Activated effector memory CD4-positive, alpha-beta T cell treated with Interleukin-2 at 50 U/mL for 16 hours (primary cell): ENCODE measurements at regions not wholly inside any gene's neighbourhood (a gene's known extent, or its start where the extent isn't known, plus 50 kb on each side); places are given as distances from the start of the nearest gene placed in this dataset.

Experiments used
- DNase-seq: peaks from one replicate; pipeline ENCODE4 v3.0.0-alpha.2; 2020

DNA sequence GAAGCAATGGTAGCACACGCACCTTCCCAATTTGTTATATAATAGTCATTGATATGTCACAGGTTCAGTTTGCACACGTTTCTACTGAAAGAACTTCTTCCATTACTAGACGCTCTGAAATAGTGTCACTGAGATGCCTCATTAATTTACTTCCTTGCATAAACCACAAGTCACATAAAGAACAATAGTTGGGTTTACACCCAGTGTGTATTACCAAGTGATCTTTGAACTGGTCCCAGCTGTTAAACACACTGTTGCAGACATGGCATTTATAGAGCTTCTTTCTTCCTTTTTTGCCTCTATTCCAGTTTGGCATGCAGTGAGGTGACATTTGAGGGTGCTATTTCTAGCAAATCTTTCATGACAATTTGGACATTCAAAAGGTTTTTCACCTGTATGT lies 245.3 kb downstream of the EPM2A start:
- no peak for DNase-seq

DNA sequence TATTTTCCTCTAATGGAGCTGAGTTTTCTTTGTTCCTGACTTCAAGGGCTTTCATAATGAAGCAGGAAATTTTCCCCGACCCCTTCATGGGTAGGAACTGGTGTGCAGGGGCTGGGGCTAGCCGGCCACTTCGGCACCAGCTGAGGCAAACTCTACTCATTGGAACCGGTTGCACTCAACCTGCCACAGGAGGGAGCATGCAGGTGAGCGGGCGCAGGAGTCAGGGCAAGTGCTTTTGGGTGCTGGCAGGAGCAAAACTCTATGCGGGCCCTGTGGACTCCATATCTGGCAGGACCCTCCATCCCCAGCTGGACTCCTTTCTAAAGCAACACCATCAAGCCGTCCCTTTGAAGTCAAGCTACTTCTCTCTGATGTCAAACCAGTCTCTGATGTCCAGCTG lies 244.2 kb downstream of the EPM2A start:
- DNase-seq = no peak

DNA sequence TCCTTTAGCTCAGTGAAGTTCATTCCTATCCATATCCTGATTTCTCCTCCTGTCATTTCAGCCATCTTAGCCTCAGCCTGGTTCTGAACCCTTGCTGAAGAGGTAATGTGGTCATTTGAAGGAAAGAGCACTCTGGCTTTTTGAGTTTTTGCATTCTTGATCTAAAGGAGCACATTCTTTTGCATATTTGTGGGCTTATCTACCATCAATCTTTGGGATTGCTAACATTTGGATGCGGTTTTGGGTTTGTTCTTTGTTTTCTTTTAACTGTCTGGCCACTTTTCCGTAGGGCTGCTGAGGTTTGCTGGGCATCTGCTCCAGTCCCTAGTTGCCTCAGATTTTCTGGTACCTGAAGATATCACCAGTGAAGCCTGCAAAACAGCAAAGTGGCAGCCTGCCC lies 238.3 kb downstream of the EPM2A start:
- DNase-seq = no peak

DNA sequence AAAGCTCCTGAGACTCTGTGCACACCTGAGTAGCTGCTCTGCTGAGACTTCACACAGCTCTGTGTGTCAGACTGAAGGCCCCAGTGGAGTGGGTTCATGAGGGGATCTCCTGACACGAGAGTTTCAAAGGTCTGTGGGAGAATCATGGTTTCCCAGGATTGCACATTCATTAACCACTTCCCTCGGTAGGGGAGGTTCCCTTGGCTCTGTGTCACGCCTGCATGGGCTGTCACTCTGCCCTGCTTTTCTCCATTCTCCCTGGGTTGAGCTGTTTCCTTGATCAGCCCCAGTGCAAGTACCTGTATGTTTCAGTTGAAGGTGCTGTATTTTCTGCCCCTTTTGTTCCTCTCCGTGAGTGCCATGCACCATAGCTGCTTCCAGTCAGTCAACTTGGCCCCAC lies 236.9 kb downstream of the EPM2A start:
- no peak for DNase-seq

DNA sequence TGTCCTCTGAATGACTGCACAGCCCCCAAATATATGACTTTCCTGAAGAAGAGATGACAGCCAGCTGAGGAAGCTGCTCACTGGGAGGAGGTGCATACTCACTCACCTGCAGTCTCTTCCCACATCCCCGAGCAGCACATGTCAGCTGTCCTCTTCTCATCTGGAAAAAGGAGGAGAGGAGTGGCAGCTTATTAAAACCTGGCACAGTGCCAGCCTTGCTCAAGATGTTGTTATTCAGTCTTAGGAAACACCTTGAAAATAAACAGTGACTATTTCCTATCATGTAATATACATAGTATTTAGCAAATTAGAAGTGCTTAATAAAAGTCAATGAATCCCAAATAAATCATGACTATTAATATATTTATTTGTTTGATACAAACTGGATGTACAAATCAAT lies 232.9 kb downstream of the EPM2A start:
- no peak for DNase-seq

DNA sequence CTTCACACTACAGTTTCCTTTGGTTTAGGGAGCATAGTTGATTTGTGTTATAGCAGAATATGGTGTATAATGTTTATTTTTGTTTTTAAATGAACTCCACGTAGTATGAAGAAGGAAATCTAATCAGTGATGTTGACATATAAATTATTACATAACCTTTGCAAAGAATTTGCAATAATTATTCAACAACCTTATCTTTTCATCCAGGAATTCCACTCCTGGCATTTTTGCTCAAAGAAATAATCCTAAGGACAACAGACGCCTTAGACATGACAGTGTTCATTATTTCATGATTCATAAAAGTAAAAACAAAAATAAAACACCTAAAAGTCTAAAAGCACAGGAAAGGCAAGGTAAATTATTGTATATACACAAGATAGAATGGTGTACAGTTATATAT lies 229.2 kb downstream of the EPM2A start:
- no peak for DNase-seq

DNA sequence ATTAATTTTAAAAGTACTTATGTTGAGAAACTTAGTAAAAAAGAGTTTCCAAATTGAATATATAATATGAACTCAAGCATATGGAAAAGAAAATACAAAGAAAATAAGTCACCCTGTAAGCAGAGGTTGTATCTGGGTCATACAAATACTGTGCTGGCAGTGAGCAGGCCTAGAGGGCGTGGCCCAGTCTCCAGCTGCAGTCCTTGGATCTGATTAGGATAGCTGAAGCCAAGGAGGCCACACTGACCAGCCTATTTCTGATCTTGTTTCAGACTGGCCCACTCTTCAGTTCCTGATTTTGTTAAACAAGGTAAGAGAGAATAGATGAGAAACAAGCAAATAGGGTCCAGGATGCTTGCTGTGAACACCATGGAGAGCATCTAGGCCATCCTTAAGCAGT lies 228.8 kb downstream of the EPM2A start:
- no peak for DNase-seq

DNA sequence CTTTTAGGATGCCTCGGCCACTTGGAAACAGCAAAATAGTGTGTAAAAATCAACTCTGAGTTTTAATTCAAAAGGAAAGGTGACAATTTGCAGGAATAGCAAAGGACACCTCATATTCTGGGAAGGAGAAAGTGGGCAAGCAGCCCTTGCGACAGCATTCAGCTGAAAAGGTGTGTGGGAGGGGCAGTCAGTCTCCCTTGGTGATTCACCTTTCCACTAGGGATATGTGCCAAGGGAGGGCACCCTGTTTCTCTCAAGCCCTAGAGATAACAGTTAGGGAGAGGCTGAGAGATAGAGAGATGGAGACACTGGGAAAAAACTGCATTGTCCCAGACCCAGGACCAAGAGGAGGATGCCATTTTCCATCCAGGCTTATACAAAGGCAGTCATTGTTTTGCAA lies 228.1 kb downstream of the EPM2A start:
- no peak for DNase-seq

DNA sequence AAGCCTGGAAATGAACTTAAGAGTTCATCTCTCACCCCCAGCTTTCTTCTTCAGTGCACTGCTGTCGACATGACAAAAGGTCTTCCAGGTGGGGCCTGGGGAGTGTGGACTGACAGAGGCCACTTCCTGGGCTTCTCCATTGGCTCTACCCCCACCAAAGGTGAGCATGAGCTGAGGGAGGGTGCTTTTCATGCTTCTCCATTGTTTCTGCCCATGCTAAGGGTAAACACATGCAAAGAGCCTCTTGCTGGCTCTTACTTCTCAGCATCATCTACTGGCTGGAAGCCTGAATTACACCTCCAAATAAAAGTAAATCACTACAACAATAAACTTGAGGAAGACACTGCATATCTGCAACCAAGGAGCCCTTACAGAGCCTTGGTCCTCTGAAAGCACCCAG lies 227.2 kb downstream of the EPM2A start:
- DNase-seq = no peak

DNA sequence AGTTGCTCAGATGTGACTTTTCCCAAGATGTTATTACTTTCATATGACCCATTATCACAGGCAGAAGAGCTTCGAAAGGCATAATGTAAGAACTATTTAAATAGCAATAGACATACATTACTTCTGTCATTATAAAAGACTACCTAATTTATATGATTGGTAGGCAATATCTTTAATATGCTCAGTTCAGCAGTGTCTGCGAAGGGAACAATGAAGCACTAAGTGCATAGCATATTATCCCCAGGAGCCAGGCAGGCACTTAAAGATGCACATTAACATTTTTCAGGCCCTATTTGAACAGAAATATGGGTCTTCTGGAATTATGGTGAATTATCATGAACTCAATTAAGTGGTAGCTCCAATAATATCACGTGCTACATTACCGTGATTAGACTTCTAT lies 217.8 kb downstream of the EPM2A start:
- no peak for DNase-seq

DNA sequence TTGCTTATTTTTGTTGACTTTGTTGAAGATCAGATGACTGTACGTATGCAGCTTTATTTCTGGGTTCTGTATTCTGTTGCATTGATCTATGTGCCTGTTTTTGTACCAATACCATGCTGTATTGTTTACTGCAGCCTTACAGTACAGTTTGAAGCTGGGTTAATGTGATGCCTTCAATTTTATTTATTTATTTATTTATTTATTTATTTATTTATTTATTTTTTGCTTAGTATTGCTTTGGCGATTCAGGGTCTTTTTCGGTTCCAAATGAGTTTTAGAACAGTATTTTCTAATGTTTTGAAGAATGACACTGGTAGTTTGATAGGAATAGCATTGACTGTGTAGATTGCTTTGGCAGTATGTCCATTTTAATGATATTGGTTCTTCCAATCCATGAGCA lies 210.3 kb downstream of the EPM2A start:
- no peak for DNase-seq

DNA sequence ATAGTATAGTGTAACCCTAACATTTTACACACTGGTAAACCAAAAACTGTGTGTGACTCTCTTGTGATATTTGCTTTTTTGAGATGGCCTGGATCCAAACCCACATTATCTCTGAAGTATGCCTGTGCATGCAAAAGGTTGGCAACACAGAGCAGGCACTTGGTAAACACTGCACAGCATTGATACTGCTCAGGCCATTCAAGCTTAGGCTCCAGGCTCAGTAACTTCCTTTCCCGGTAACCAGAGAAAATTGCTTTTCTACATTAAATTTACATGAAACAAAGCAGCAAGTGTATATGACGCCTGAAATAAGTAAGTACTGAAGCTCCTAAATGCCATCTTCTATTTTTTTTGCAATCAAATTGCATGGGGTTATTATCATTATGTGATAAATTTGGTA lies 205.7 kb downstream of the EPM2A start:
- no peak for DNase-seq

DNA sequence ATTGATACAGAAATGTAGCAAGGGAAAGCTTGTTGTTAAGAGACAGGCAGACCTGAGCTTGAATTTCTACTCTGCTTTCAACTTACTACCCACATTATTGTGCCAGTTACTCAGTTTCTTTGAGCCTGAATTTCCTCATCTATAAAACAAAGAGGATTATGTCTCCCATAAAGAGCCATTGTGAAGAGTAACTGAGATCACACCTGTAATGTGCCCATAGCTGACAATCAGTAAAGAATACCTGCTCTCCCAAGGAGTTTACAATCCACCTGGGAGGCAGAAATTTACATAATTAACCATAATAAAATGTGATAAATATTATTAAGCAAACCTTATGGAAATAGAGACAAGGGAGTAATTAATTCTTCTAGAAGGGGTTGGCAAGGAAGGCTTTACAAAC lies 204.9 kb downstream of the EPM2A start:
- no peak for DNase-seq

DNA sequence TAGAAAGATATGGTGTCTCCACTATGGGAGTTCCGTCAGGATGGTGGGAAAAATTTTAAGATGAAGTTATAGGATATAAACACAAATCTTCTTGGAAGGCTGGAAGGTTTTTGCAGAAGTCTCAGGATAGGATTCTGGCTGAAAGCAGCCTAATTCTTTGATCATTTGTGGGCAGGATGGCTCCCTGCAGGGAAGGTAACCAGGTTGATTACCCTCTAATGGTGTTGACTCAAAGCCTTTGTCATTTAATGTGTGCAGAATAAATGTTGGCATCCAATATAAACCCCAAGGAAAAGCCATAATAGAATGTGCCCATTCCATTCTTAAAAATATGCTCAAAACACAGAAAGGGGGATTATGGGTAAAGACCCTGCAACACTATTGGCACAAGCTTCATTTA lies 204.3 kb downstream of the EPM2A start:
- DNase-seq = no peak

DNA sequence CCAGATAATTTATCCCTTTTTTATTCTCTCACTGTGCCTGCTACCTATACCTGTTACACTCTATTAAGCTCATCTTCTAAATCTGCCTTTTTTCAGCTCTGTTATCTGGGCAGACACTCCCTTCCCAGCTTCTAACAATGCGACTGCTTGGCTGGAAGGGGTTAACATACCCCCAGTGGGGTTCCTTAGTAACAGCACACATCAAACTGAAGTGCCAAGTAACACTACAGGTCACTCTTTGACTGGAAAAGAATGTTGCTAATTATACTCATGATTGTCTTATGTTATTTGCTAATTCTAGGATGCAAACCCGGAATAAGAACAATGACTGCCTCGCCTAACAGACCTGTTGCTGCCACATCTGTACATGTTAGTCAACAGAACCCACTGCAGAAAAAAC lies 203.5 kb downstream of the EPM2A start:
- DNase-seq = no peak

DNA sequence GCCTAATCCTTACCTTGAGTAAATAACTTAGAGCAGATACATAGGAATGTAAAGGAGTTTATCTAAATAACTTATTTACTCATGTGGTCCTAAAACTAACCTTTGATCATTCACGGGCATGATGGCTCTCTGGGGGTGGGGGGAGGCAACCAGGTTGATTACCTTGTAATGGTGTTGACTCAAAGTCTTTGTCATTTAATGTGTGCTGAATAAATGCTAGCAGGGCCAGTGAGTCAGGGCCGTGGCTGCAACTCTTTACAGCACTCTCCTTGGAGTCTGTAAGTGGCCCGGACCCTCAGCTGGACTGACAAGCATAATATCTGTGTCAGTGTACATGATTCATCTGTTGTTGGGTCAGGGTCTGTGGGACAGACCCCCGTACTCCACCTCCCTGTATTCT lies 203.0 kb downstream of the EPM2A start:
- no peak for DNase-seq

DNA sequence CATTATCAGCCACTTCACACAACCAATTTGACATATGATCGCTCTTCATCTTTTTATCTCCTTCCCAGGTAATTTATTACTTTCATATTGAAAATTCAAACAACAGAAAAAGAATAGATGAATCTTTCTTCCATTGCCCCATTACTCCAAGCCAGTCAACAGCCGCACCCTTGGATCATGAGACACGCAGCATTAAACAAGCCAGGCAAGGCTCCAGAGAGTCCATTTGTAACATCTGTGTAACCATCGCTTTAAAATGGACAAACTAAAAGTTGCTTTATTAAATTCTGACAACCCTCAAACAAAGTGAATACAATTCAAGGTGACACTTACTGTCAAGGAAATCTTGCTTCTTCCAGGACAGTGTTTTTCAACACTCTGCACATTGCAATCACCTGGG lies 200.3 kb downstream of the EPM2A start:
- no peak for DNase-seq

DNA sequence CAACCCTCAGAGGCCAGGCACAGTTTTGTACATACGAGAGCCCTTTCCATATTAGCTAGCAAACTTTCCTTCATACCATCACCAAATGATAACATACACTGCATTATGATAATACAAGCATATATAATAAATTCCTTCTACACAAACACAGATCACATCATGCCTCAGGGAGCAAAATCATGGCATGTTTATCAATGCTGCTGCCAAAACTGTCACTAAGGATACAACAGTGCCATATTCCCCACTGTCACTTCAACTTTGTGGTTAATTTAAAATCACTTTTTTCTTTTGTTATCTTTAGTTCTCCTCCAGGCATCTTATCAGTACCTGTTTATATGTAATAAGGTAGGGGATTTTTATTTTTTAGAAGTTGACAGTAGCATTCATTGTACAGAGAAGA lies 196.3 kb downstream of the EPM2A start:
- DNase-seq = no peak

DNA sequence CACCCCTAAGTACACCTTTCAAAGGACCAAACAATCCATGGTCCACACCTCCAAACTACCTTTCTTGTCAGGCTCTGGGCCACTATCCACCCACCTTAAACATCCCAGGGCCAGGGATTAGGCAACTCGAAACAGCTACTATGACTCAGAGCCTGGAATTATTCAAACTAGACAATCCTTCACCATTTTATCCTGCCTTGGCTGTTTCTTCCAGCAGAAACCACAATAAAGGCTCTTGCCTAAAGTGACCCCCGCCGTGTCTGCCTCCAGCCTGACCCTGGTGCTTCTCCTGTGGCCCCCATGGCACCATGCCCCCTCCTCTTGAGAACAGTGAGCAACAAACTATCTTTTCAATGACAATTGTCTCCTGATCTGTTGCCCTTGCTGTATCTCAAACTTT lies 195.5 kb downstream of the EPM2A start:
- no peak for DNase-seq

DNA sequence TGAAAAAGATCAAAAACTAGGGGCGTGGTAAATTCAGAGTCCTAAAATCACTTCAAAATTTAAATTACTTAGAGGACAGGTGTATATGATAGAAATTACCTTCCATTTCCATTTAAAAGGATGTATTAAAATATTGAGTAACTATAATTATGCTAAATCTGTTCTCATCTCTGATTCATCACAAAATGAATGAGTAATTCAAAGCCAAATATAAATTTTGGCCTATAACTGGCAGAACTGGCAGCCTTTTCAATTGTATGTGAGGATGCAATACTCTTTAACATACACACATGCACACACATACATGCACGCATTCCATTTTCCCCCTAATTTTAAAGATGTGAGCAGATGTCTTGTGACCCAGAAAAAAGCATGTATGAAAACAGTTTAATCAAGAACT lies 194.6 kb downstream of the EPM2A start:
- no peak for DNase-seq

DNA sequence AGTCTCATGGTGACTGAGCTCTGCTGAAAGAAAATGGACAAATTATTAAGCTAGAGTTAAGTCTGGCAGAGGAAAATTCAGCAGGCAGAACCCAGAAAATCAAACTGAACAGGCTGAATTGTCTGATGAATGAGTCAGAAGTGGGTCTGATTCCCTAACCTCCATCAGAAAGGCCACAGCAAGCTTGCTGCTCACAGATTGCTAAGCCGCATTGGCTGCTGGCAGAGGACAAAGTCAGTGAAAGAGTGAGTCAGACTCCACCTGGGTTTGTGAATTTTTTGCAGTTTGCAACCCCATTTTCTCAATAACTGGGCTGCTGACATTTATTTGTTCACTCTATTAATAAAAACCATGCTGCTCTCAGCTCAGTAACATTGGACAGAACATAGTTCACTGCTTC lies 191.3 kb downstream of the EPM2A start:
- DNase-seq = no peak

DNA sequence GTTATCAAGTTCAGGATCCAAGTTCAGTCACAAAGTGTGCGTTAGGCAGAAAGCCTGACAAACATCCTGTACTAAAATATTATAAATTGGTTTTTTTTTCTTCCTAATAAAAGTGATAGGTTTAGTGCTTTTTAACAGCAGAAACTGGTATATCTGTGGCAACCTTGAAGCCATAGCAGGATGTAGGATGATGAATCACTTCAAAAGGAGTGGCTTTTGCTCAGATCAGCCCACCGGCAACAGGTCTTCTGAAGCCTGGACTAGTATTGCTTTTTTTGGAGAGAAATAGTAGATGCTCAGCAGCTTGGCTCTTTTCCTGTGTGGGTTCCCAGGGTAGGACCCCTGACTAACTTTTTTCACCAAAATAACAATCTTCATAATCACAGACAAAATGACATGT lies 190.8 kb downstream of the EPM2A start:
- DNase-seq = no peak

DNA sequence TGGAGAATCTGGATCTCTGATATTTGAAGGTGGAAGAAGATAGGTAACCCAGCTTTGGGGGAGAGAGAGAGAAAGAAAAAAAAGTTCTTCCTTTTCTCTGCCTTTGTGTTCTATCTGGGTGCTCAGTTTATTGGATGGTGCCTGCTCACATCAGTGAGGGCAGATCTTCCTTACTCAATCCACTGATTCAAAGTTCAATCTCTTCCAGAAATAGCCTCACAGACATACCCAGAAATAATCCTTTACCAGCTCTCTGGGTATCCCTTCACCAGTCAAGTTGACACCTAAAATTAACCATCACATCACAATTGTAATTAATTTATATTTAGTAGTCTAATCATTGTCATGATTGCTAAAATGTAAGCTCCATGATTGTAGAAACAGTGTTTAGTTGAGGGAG lies 189.1 kb downstream of the EPM2A start:
- no peak for DNase-seq

DNA sequence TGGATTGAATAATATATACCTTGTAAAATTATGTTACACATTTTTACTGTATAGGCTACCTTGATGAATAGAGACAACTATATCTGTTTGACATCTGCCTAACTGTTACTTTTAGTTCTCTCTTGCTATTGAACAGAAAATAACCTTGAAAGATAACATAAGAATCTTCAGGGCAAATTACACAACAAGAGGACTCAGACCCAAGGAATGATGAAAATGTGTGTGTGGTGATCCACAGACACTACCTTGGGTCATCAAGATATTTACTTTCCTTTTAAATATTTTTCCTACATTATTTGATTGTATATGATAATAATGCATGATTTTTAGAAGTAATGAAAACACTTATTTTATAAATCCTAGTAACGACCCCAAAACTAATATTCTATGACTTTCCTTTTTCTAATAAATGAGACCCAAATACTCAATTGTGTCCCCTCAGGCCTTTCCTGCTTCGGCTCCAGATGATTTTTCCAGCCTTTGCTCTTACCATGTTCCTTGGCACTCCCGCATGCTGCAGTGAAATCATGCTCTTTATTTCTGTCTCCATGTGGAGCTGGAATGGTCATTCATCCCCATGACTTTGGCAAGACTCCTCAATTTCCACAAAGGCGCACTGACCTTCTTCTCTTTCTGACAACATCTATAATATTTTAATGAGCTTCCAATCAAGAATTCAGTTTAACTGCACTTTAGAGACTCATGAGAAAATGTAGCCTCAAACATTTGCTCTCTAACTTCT lies 187.6 kb downstream of the EPM2A start:
- no peak for DNase-seq

DNA sequence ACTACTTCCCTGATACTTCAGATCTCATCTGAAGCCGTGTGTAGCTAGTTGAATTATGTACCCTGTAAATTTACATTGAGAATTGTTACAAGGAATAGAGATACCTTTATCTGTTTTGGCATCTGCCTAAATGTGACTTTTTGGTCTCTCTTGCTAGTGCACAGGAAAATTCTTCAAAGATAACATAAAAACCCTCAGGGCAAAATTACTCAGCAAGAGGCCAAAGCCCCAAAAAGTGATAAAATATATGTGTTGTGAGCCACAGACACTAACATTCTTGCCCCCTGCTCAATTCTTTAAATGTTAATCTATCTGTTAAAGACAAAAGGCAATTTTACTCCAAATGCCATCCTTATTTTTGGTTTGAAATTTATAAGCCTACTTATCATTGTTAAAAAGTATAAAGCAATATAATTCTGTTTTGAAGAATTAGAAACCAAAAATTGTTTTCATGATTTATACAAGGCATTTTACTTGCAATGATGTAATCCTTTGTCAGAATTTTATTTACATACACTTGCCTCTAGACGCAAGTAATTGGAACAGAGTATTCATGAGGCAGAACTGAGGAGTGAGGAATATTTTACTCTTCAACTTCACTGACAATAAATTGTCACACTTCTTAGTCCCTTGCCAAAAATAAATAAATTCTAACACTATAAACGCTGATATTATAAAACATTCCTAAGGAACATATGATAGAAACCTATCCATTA lies 186.2 kb downstream of the EPM2A start:
- DNase-seq = no peak
